Fibroblast of the conjunctiva (primary cell): ENCODE measurements at regions not wholly inside any gene's neighbourhood (a gene's known extent, or its start where the extent isn't known, plus 50 kb on each side); places are given as distances from the start of the nearest gene placed in this dataset.
"Not testable (repeated sequence)": the region's sequence is repeated elsewhere in the genome, so short reads cannot be mapped to it uniquely, and the experiment has no call there.

ENCODE experiments used
- DNase-seq: peaks from one replicate; pipeline ENCODE4 v3.0.0-alpha.2; 2010; ENCODE audit warnings: low read depth

DNA sequence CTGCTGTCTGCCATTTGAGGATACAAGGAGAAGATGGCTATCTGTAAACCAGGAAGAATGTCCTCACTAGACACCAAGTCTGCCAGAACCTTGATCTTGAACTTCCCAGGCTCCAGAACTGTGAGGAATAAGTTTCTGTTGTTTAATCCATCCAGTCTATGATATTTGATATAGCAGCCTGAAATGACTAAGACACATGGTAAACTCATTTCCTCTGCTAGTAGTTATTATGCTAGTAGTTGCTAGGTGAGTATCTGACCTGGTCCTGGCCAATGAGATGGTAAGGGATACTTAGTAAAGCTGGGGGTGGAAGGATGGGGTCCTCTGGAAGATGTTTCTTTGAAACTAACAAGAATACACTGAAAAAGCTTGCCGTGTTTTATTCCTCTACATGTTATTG is 280.7 kb upstream of the ARHGEF26 start:
- no peak for DNase-seq

DNA sequence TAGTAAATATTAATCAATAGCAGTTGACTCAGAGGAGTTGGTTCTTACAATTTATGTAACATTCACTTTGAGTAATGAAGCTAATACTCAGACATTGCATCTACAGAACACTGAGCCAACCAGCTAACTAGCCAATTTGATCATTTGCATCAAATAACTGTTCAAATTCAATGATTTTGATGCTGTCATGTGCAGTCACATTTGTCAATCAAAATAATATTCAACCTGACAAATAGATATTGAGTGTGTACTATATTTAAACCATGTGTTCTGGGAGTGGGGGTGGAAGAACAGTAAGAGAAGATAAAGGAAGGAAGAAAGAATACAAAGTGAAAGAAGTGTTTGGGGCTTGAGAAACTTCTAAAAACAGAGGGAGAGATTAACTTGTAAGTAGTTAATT is 277.2 kb upstream of the ARHGEF26 start:
- no peak for DNase-seq

DNA sequence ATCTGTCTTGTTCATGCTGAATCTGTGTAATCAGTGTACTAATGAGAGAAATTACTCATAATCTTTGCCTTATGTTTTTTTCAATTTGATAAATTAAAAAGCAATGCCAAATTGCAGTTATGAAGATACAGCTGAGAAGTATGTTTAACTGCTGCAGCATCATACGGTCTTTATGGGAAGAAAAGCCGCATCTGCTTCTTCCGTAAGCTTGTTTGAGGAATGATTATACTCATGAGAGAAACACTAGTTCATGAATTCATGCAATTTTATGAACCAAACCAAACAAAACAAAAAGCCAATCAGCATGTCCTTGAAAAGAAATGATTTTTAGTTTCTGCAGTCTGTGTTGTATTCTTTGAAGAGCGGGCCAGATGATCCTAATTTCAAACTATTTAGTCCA is 275.9 kb upstream of the ARHGEF26 start:
- no peak for DNase-seq

DNA sequence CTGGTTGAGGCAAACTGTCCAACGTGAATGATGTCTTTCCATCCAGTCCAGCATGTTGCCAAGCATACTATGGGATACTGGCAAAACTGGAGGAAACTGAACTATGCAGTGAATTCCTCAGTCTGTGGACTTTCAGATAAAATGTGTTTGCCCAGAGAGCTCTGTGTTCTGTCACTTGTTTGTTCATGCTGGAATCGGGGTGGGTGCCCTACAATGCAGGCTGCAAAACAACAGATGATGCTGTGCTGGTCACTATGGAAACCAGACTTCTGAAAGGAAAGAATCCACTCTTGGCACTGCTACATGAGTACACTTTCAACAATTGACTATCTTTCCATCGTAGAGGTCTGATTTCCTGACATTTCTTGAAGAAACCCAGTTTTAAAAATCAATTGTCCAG is 272.5 kb upstream of the ARHGEF26 start:
- no peak for DNase-seq

DNA sequence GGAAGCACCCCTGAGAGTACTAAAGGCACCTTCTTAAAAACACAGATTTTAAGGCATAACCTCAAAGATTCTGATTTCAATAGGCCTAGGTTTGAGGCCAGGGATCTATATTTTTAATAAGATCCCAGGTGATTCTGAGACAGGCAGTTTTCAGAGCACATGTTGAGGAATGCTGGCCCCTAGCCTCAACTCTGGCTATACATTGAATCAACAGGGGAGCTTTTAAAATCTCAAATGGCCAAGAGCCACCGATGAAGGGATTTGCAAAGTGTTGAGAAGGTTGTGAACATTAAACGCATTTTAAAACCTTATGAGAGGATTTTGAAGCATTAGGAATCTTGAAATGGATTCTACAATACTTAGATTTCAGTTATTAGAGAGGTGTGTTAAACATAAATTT is 268.8 kb upstream of the ARHGEF26 start:
- DNase-seq = no peak

DNA sequence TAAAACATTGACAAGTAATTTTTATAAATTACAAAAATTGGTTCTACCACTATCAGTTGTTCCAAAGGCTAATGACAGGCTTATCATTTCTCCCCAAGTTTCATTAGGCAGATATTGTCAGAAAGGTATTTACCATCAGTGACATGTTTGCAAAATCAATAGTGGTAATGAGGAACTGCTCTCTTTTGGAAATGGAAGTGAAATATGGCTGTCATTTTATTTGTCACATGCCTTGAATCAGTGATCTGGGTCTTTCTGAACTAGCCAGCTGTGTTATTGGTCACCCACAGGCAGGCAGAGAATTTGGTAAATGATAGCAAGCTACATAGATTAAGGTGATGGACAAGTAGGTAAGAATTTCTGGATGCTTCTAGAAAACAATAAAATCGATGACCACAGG is 268.0 kb upstream of the ARHGEF26 start:
- no peak for DNase-seq

DNA sequence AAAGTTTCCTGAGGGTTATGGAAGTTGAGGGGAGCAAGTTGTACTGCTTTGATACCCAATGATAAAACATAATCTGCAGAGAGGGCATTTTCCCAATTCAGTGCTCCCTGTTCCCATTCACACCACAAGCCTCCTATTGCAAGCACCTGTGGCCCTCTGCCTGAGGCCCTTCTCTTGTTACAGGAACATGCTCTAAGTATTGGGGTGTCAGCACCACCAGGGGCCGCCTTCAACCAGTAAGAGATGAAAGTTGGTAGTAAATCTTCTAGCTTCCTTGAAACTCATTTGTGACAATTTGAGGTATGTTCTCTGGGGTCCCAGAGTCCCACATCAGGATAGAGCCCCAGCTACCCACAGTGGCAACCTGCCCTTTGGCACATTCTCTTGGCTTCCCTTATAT is 265.4 kb upstream of the ARHGEF26 start:
- no peak for DNase-seq

DNA sequence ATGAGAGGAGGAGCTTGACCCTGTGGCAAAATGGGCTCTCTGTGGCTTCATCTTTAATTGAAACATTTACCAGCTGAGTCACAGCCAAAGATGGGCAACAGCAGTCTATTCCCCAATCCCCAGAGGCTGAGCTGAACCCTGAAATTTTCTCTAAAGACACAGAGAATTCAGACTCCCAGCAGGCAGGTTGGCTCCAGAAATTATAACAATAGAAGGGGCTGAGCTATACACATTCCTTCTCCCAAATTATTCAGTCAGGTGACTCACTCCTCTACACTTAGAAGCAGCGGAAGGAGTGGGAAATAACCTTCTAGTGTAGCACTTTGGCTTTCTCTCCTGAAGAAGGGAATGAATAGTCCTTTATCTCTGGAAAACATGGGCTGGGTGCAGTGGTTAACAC is 264.3 kb upstream of the ARHGEF26 start:
- no peak for DNase-seq

DNA sequence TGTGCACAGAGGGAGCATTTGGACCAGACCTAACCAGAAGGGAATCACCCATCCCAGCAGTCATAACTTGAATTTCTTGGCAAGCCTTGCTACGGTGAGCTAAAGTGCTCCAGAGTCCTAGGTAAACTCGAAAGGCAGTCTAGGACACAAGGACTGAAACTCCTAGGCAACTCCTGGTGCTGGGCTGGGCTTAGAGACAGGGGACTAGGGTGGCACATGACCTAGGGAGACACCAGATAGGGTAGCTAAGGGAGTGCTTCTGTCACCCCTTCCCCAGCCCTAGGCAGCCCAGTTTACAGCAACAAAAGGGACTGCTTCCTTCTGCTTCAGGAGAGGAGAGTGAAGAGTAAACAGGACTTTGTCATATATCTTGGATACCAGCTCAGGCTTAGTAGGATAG is 256.4 kb upstream of the ARHGEF26 start:
- DNase-seq = no peak

DNA sequence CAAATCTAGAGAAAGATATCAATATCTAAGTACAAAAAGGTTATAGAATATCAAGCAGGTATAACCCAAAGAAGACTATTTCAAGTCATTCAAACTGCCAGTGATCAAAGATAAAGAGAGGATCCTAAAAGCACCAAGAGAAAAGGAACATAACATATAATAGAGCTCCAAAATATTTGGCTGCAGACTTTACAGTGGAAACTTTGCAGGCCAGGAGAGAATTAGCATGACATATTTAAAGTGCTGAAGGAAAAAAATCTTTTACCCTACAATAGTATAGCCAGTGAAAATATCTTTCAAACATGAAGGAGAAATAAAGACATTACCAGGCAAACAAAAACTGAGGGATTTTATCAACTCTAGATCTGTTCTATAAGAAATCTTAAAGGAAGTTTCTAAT is 254.3 kb upstream of the ARHGEF26 start:
- no peak for DNase-seq

DNA sequence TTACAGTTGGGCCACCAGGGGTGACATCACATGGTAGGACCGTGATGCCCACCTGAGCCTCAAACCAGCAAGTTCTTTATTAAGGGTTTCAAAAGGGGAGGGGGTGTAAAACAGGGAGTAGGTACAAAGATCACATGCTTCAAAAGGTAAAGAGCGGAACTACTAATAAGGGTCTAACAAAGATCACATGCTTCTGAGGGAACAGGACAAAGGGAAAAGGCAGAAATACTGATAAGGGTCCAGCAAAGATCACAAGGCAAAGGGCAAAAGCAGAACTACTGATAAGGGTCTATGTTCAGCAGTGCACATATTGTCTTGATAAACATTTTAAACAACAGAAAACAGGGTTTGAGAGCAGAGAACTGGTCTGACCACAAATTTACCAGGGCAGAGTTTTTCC is 246.8 kb upstream of the ARHGEF26 start:
- DNase-seq = not testable (repeated sequence)

DNA sequence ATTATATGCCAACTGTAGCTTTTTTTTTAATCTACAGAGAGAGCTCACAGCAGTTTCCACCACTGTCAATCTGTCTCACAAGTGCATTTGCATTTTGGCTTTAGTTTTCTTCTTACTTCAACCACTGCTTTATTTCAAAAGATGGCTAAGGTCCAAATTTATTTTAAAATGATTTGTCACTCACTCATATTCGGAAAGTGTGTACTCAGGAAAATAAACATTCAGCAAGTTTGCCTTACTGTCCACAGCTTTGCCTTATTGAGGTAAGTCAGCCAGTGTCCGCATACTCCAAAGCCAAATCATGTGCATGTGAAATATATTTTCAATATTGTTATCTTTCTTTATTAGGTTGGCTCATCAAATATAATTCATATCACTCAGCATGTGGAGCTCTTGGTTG is 240.7 kb upstream of the ARHGEF26 start:
- no peak for DNase-seq

DNA sequence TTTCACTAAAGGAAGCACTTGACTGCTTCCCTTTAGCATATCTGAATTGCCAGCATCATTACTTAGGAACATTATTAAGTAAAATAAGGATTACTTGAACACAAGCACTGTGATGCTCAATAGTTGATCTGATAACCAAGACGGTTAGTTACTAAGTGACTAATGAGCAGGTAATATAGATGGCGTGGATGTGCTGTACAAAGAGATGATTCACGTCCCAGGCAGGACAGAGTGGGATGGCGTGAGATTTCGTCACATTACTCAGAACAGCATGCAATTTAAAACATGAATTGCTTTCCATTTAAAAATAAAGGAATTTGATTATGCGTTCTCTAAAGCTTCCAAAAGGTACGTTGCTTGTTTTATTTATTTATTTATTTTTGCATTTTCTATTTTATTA is 240.0 kb upstream of the ARHGEF26 start:
- DNase-seq = no peak

DNA sequence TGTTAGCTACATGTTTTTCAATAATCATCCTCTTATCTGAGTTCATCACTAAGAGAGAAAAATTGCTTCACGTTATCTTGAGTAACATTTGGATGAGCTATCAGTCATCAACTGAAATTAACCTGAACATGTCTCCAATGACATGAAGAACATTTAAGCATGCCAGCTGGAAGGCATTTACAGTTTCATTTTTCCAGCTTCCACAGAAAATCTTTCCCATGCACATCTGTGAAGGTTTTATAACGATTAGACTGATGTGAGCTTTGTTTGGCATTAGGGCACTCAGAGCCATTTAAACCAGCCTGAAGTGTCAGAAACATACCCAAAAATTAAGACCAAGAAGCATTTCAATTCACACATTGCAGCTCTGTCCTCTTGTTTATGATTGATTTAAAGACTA is 235.8 kb upstream of the ARHGEF26 start:
- no peak for DNase-seq

DNA sequence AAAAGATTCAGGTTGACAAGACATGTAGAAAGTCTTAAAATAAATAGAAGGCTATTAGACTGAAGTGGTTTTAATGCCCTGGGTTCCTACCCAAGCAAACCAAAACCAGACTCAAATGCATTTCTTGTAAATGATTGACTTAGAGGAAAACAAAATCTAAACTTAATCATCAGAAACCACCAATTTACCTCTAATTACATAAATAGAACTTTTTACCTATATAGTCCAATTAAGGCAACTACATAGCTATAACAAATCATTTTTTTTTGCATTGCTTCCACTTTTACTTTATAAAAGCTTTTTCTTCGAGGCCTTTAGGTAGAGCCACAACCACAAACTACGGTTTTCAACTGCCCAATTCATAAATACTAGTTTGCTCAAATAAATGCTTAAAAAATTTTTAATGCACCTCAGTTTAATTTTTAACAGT is 231.3 kb upstream of the ARHGEF26 start:
- no peak for DNase-seq

DNA sequence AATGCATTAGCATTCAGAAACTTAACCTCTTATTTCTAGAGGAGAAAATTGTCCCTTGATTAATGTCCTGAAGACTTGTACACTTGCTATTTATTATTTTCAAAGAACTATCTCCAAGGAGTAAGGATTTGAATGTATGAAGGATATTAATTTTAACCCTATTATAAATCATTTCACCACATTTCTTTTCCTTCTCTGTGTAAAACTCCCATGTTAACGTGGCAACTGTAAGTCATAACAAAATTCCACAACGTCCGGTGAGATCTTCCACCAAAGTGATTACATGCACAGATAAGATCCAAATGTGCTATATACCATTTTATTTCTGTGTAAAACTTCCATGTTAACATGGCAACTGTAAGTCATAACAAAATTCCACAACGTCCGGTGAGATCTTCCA is 229.1 kb upstream of the ARHGEF26 start:
- DNase-seq = no peak

DNA sequence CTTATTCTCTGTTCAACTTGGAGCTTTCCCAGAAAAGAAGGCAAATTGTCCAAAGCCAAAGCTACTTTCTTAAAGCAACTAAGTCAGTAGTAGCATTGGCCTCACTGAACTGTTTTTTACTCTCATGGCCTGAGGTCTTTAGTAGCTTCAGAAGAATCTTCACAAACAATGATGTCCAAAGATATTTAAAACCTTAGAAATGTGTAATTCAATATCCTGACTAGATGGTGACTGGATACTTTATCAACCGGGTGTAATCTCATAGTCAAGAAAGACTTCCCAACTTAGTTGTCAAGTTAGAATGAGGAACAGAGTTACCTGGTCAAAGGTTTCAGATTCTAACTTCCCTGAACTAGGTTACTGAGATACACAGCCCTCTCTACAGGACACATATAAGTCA is 226.3 kb upstream of the ARHGEF26 start:
- DNase-seq = no peak

DNA sequence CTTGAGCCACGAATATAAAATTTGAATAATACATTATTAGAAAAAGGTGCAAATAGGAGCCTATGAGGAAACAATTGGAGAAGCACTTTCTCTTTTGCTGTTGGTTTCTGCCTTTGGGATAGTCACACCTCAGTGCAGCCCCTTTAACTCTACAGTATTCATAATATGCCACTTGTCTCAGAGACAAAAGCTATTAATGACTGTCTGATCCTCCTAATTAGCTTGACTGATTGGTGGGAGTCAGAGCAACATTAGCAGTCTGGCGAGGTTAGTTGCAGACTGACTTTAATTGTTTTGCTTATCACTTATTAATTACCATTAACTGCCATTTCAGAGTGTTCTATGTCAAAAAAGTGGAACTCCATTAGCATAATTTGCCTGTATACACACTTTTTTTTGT is 225.0 kb upstream of the ARHGEF26 start:
- DNase-seq = no peak

DNA sequence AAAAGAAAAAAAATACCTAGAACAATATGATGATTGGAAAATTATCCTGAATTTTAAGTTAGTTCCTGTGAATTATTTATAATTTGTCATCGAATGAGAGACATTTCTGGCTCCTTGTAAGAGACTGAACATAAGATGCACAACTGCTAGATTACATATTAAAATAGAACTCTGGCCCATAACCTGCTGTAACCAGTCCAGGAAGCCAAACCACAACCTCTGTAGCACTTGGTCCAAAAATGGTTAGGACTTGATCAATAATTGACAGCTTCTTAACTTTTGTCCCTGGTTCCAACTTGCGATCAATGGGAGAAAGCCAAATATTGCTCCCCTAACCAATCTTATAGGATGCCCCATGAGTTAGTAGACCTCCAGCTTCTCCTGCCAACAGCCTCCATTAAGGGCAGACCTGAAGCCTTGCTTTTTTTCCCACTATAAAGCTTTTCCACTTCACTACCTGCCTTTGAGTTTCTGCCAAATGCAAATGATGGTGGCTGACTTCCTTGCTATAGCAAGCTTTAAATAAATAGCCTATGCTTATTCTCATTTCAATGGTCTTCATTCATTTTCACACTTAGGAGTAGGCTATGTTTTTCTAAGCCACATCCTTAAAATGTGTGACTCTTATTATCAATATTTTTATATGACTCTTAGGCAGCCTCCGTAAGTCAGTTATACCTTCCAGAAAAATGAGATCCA is 224.0 kb upstream of the ARHGEF26 start:
- DNase-seq = no peak

DNA sequence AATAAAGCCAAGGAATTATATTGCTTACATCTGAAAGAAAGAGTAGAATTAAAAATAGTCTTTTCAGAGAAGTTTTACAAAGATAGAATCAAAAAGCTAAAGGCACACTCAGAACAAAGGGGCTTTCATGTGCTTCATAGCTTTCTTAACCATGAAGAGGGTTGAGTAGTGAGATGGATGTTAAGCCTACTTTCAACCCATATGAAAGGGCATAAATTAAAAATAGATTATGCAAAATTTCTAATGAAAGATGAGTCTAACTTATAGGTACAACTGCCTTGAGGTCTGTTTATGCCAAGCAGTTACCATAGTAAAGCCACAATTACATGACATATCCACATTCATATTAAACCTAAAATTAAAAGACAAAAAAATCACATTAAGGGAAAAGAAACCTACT is 223.3 kb upstream of the ARHGEF26 start:
- DNase-seq = no peak

DNA sequence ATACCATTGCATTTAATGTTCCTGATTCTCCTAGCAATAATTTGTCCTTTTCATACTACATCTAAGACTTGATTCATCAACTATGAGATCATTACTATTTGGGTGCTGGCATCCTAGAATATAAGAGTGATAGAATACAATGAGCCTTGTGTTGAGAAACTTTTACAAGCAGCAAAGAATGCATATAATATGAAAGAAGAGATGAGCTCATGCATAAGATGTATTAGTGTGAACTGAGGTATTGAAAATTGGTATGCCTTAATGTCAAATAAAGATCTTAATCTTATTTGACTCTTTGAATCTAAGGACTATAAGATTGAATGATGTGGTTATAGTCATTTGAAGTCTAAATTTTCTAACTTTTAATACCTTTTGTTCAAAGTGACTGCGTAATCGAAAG is 220.0 kb upstream of the ARHGEF26 start:
- DNase-seq = no peak

DNA sequence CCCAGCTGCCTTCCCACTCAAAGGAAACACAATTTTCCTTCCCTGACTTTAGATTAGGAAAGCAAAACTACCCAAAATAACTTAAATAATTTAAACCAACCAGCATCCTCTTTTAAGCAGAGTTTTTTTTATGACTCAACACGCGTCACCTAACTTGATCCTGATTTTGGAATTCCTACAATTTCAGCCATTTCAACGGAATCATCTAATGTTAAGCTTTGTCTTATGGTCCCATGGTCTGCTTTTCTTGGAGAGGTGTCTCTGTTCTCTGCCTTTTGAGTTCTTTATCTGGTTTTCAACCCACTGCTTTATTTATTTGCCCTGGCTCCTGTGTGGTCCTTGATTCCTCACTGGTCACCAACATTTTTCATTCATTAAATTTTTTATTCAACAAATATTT is 219.2 kb upstream of the ARHGEF26 start:
- no peak for DNase-seq

DNA sequence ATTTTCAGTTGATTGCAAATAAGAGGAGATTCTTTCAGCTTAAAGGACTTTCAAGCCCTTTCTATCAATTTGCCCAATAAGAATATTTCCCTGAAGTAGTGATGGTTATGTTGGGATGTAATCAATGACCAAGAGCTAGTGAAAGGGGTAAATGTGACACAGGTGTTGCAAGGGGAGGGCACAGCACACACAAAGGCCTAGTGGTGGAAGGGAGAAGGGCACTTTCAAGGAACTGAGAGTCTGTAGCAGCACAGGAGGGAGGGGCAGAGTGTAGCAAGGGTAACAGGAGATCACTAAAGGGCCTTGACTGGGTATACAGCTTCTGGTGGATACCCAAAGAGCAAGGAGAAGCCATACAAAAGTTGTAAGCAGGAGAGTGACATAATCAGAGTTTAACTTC is 217.8 kb upstream of the ARHGEF26 start:
- no peak for DNase-seq

DNA sequence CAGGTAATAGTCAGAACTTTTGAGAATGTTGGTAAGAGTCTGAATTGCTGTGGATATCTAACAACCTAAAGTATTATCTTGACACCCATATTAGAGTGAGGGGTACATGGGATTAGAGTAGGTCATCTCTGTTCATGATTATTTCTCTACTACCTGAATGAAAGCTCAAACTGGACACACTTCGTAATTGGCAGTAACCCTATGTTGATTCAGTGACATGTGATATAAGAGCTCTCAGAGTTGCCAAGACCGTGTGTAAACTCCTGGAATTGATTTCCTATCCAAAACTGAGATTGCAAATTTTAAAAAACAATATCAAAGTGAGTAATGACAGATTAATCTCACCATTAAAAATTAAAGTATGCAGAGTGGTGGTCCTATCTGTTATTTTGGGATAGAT is 214.8 kb upstream of the ARHGEF26 start:
- no peak for DNase-seq

DNA sequence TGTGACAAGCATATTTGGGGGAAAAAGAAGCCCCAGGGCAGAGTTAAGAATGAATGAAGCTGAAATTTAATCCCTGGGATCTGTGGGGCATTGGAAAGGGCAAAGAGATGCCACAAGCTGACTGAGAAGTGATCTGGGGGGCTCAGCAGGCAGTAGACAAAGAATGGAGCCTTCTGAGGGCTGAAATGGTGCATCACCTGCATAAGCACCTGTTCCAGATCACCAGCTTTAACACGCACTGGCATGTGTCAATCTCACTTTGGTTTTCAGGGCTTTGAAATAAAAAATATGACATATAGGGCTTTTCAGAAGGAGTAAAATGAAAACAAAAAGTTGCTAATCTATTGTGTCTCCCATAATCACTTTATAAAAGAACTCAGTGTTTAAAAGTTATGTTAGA is 210.8 kb upstream of the ARHGEF26 start:
- DNase-seq = no peak
